OCI-LY7 (cell line): ENCODE measurements at regions not wholly inside any gene's neighbourhood (a gene's known extent, or its start where the extent isn't known, plus 50 kb on each side); places are given as distances from the start of the nearest gene placed in this dataset.

Experiments used
- BruUV-seq: library from RNA; stranded (reverse); fragments of 400-500 nt; replicated peaks from 2 replicates; lab custom pipeline; 2021; lab: Mats Ljungman, UMichigan
- CTCF ChIA-PET: fragments of 300-600 bp; sonication (Branson Sonifier 250); formaldehyde crosslinking; loops from one replicate; lab custom pipeline; 2022; ENCODE audit warnings: antibody characterized with exemption; ENCODE audit not compliant: unreplicated experiment; lab: Charles Lee
- POLR2A ChIA-PET: fragments of 300-600 bp; sonication (Branson Sonifier 250); formaldehyde crosslinking; loops from one replicate; lab custom pipeline; 2022; ENCODE audit warnings: antibody characterized with exemption; lab: Charles Lee
- DNase-seq: peaks from one replicate; pipeline ENCODE4 v3.0.0-alpha.2; 2015; ENCODE audit warnings: low spot score
- H2AFZ ChIP-seq: fragments of 200-600 bp; sonication (generic), shearing (Covaris generic); 2 replicates; pipeline ENCODE4 v1.6.1; 2014; ENCODE audit warnings: mild to moderate bottlenecking, antibody characterized with exemption, low read length, moderate library complexity
- H3K27ac ChIP-seq: fragments of 200-600 bp; sonication (generic); 2 replicates; pipeline ENCODE4 v1.5.1; 2014; ENCODE audit warnings: mixed run types, low read depth, mild to moderate bottlenecking, moderate library complexity, low read length, inconsistent platforms; ENCODE audit not compliant: poor library complexity, severe bottlenecking
- H3K36me3 ChIP-seq: fragments of 200-600 bp; sonication (generic); 2 replicates; pipeline ENCODE4 v1.6.1; 2014; ENCODE audit warnings: mild to moderate bottlenecking, antibody characterized with exemption, low read length, moderate library complexity, mixed read lengths; ENCODE audit not compliant: insufficient read depth
- H3K4me1 ChIP-seq: fragments of 200-600 bp; sonication (generic); 2 replicates; pipeline ENCODE4 v1.5.1; 2014; ENCODE audit warnings: mild to moderate bottlenecking, low read length; ENCODE audit not compliant: insufficient read depth, poor library complexity, severe bottlenecking
- H3K4me2 ChIP-seq: fragments of 200-600 bp; sonication (generic); 2 replicates; pipeline ENCODE4 v1.6.1; 2014; ENCODE audit warnings: mild to moderate bottlenecking, low read length
- H3K4me3 ChIP-seq: fragments of 200-600 bp; sonication (generic); 2 replicates; pipeline ENCODE4 v1.5.1; 2014; ENCODE audit warnings: mild to moderate bottlenecking, low read depth, low read length; ENCODE audit not compliant: poor library complexity, severe bottlenecking
- H3K79me2 ChIP-seq: fragments of 200-600 bp; sonication (generic); 2 replicates; pipeline ENCODE4 v1.6.1; 2016; ENCODE audit warnings: low read depth, mild to moderate bottlenecking, low read length, moderate library complexity, mixed read lengths; ENCODE audit not compliant: insufficient read depth
- H3K9me2 ChIP-seq: fragments of 200-600 bp; sonication (generic); 2 replicates; pipeline ENCODE4 v1.6.1; 2016; ENCODE audit warnings: mild to moderate bottlenecking, low read length, mixed read lengths; ENCODE audit not compliant: insufficient read depth
- H3K9me3 ChIP-seq: fragments of 200-600 bp; sonication (generic); 2 replicates; pipeline ENCODE4 v1.6.1; 2014; ENCODE audit warnings: mild to moderate bottlenecking, mixed run types, low read length, mixed read lengths
- H4K20me1 ChIP-seq: fragments of 200-600 bp; sonication (generic); 2 replicates; pipeline ENCODE4 v1.6.1; 2014; ENCODE audit warnings: mild to moderate bottlenecking, antibody characterized with exemption, low read length, moderate library complexity, mixed read lengths; ENCODE audit not compliant: insufficient read depth
- CTCF ChIP-seq: fragments of 200-600 bp; sonication (generic); conservative IDR thresholded peaks from 2 replicates; pipeline ENCODE4 v1.5.1; 2014; ENCODE audit warnings: mild to moderate bottlenecking, antibody characterized with exemption, low read length, moderate library complexity, mixed read lengths
- EZH2phosphoT487 ChIP-seq: fragments of 200-600 bp; sonication (generic); IDR thresholded peaks from 2 replicates; pipeline ENCODE4 v1.6.1; 2018; ENCODE audit warnings: low read depth, borderline replicate concordance, mild to moderate bottlenecking, mixed run types, antibody characterized with exemption, low read length, moderate library complexity, mixed read lengths
- intact Hi-C: fragments of 100-400 bp; cut with micrococcal nuclease; formaldehyde crosslinking; loops from one replicate; pipeline ENCODE4 v1.10.0; 2022; ENCODE audit not compliant: unreplicated experiment

- Histone ChIP-seq H3K4me3 (no peak overlapping the region), H3K79me2 (no peaks in the 10 kb centered on the region), H3K4me2 (no peak overlapping the region), H3K27ac (no peak overlapping the region), H3K4me1 (no peaks in the 10 kb centered on the region), H3K9me3 (no peaks in the 10 kb centered on the region), H3K9me2 (no peaks in the 10 kb centered on the region), H2AFZ (no peak overlapping the region), H3K36me3 (no peaks in the 10 kb centered on the region), H4K20me1 (no peaks in the 10 kb centered on the region)
- CTCF ChIA-PET = no interaction called here
- no peak for TF ChIP-seq CTCF
- TF ChIP-seq EZH2phosphoT487 = no peak
- BruUV-seq = no TSS peak
- DNase-seq = no peak
- intact Hi-C loops = no loop called here
- POLR2A ChIA-PET = no interaction called here
These were observed 564.0 kb downstream of the RPL10L start for GRCh38 chr14:46087604-46088003.

- H4K20me1 ChIP-seq = no peaks in the 10 kb centered on the region
- no peak overlapping the region for H2AFZ ChIP-seq
- TF ChIP-seq EZH2phosphoT487 (no peak), CTCF (no peak)
- CTCF ChIA-PET = no interaction called here
- DNase-seq = no peak
- no TSS peak for BruUV-seq
- intact Hi-C loops = no loop called here
- H3K36me3 ChIP-seq = no peaks in the 10 kb centered on the region
- no peak overlapping the region for H3K4me3 ChIP-seq
- H3K4me2 ChIP-seq = no peak overlapping the region
- H3K79me2 ChIP-seq = no peaks in the 10 kb centered on the region
- H3K9me2 ChIP-seq = no peaks in the 10 kb centered on the region
- POLR2A ChIA-PET = no interaction called here
- peaks cover 4% of the 10 kb centered on the region; the same call in 1 of the 2 replicates for H3K9me3 ChIP-seq
- no peaks in the 10 kb centered on the region for H3K4me1 ChIP-seq
- no peak overlapping the region for H3K27ac ChIP-seq
These were observed 577.5 kb downstream of the RPL10L start for GRCh38 chr14:46074061-46074460.

- Histone ChIP-seq H3K4me3 (no peak overlapping the region), H2AFZ (no peak overlapping the region), H4K20me1 (no peaks in the 10 kb centered on the region), H3K79me2 (no peaks in the 10 kb centered on the region), H3K27ac (no peak overlapping the region), H3K4me1 (no peaks in the 10 kb centered on the region), H3K36me3 (no peaks in the 10 kb centered on the region), H3K9me3 (no peaks in the 10 kb centered on the region), H3K9me2 (no peaks in the 10 kb centered on the region), H3K4me2 (no peak overlapping the region)
- no peak for DNase-seq
- intact Hi-C loops = no loop called here
- POLR2A ChIA-PET = no interaction called here
- no TSS peak for BruUV-seq
- no peak for TF ChIP-seq EZH2phosphoT487
- no peak for TF ChIP-seq CTCF
- CTCF ChIA-PET = no interaction called here
These were observed 587.7 kb downstream of the RPL10L start for GRCh38 chr14:46063872-46064271.
